HG03469 (cell line): ENCODE measurements at regions not wholly inside any gene's neighbourhood (a gene's known extent, or its start where the extent isn't known, plus 50 kb on each side); places are given as distances from the start of the nearest gene placed in this dataset.

Experiments used
- ATAC-seq: cut with Tn5 transposase; IDR thresholded peaks from one replicate; pipeline ENCODE4 v1.9.1; 2021; ENCODE audit warnings: mild to moderate bottlenecking, moderate library complexity, moderate number of reproducible peaks; ENCODE audit not compliant: unreplicated experiment

- no peak for ATAC-seq
These were observed 231.7 kb upstream of the ARRDC4 start for GRCh38 chr15:97728791-97729190.

GRCh38 chr15:97729270-97729669 lies 231.2 kb upstream of the ARRDC4 start:
- ATAC-seq = no peak

GRCh38 chr15:97730315-97730714 lies 230.2 kb upstream of the ARRDC4 start:
- ATAC-seq = no peak

- no peak for ATAC-seq
These were observed 228.6 kb upstream of the ARRDC4 start for GRCh38 chr15:97731859-97732258.

- ATAC-seq = no peak
These were observed 227.1 kb upstream of the ARRDC4 start for GRCh38 chr15:97733373-97733772.

- ATAC-seq = no peak
These were observed 223.8 kb upstream of the ARRDC4 start for GRCh38 chr15:97736748-97737147.

- peak; percentile 81 for ATAC-seq
These were observed 214.9 kb upstream of the ARRDC4 start for GRCh38 chr15:97745481-97746071.

GRCh38 chr15:97747342-97747741 lies 213.2 kb upstream of the ARRDC4 start:
- ATAC-seq = no peak

- no peak for ATAC-seq
These were observed 211.9 kb upstream of the ARRDC4 start for GRCh38 chr15:97748576-97748975.

- no peak for ATAC-seq
These were observed 210.4 kb upstream of the ARRDC4 start for GRCh38 chr15:97750060-97750459.

- no peak for ATAC-seq
These were observed 204.8 kb upstream of the ARRDC4 start for GRCh38 chr15:97755726-97756125.

- no peak for ATAC-seq
These were observed 201.1 kb upstream of the ARRDC4 start for GRCh38 chr15:97759363-97759762.

- no peak for ATAC-seq
These were observed 199.4 kb upstream of the ARRDC4 start for GRCh38 chr15:97761110-97761509.

GRCh38 chr15:97783240-97783639 lies 177.3 kb upstream of the ARRDC4 start:
- no peak for ATAC-seq

GRCh38 chr15:97786741-97787140 lies 173.8 kb upstream of the ARRDC4 start:
- no peak for ATAC-seq

- ATAC-seq = no peak
These were observed 170.3 kb upstream of the ARRDC4 start for GRCh38 chr15:97790180-97790579.

GRCh38 chr15:97791824-97792792 lies 168.4 kb upstream of the ARRDC4 start:
- no peak for ATAC-seq

- ATAC-seq = no peak
These were observed 155.6 kb upstream of the ARRDC4 start for GRCh38 chr15:97804950-97805349.

- no peak for ATAC-seq
These were observed 153.7 kb upstream of the ARRDC4 start for GRCh38 chr15:97806766-97807165.

GRCh38 chr15:97815835-97816234 lies 144.7 kb upstream of the ARRDC4 start:
- no peak for ATAC-seq

GRCh38 chr15:97817276-97817890 lies 143.1 kb upstream of the ARRDC4 start:
- no peak for ATAC-seq

GRCh38 chr15:97836003-97836402 lies 124.5 kb upstream of the ARRDC4 start:
- no peak for ATAC-seq
